PC-9 (cell line): ENCODE measurements at regions not wholly inside any gene's neighbourhood (a gene's known extent, or its start where the extent isn't known, plus 50 kb on each side); places are given as distances from the start of the nearest gene placed in this dataset.

ENCODE experiments used
- EZH2 ChIP-seq: fragments of 200-600 bp; sonication (generic); IDR thresholded peaks from 2 replicates; pipeline ENCODE4 v1.8.0; 2017; ENCODE audit warnings: antibody characterized with exemption, low read depth
- TF ChIP-seq, protein P1 (sequence below): fragments of 200-600 bp; sonication (generic); conservative IDR thresholded peaks from 2 replicates; pipeline ENCODE4 v1.6.1; 2017; ENCODE audit warnings: mixed run types, antibody characterized with exemption, mild to moderate bottlenecking, moderate library complexity

DNA sequence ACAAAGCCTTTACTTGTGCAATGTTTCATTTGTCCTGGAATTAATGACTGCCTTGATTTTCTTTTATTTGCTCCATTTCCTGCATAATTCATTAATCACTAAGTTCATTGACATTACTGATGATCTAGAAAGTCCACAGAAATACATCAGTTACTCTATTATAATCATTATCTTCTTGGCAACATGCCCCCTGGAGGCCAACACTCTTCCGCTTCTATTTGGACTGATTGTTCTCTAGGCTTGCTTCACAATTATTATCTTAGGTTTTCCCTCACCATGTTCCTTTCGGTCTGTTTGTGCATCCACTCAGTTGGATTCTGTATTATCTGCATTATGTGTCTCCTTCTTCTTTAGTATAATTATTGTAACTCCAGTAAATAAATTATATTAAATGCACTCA lies 461.0 kb upstream of the CDH2 start:
- TF ChIP-seq, protein P1, sequence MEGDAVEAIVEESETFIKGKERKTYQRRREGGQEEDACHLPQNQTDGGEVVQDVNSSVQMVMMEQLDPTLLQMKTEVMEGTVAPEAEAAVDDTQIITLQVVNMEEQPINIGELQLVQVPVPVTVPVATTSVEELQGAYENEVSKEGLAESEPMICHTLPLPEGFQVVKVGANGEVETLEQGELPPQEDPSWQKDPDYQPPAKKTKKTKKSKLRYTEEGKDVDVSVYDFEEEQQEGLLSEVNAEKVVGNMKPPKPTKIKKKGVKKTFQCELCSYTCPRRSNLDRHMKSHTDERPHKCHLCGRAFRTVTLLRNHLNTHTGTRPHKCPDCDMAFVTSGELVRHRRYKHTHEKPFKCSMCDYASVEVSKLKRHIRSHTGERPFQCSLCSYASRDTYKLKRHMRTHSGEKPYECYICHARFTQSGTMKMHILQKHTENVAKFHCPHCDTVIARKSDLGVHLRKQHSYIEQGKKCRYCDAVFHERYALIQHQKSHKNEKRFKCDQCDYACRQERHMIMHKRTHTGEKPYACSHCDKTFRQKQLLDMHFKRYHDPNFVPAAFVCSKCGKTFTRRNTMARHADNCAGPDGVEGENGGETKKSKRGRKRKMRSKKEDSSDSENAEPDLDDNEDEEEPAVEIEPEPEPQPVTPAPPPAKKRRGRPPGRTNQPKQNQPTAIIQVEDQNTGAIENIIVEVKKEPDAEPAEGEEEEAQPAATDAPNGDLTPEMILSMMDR: no peak; the same call in 1 of the 2 replicates
- no peak for TF ChIP-seq EZH2
